SK-N-SH (cell line): ENCODE measurements at regions not wholly inside any gene's neighbourhood (a gene's known extent, or its start where the extent isn't known, plus 50 kb on each side); places are given as distances from the start of the nearest gene placed in this dataset.

Experiments
- CTCF ChIA-PET: fragments of 300-600, 350-600 bp; formaldehyde crosslinking; extraction: SDS; loops from one replicate; lab custom pipeline; 2021; lab: Yijun Ruan, JAX
- POLR2A ChIA-PET: fragments of 350-600 bp; sonication (Branson Sonifier 250); formaldehyde crosslinking; extraction: SDS; loops from one replicate; lab custom pipeline; 2020; ENCODE audit warnings: antibody characterized with exemption, inconsistent platforms; lab: Yijun Ruan, JAX
- DNase-seq: peaks from one replicate; pipeline ENCODE4 v3.0.0; 2012
- H2AFZ ChIP-seq: fragments of 200-600 bp; sonication (generic); 2 replicates; pipeline ENCODE4 v1.8.1; 2016; ENCODE audit warnings: antibody characterized with exemption, mild to moderate bottlenecking, low read depth
- H3F3A ChIP-seq: fragments of 200-600 bp; sonication (generic); replicated peaks from 2 replicates; pipeline ENCODE3; 2016; ENCODE audit warnings: antibody characterized with exemption, mild to moderate bottlenecking; ENCODE audit not compliant: insufficient read depth
- H3K27ac ChIP-seq, 2 experiments: fragments of 200-500 bp in 1 of 2; fragments of 200-600 bp in 1 of 2; sonication (Bioruptor generic) in 1 of 2; sonication (generic), shearing (Covaris generic) in 1 of 2; 2 replicates each; pipeline versions ENCODE4 v1.5.1 to v1.6.1; 2014 to 2016; ENCODE audit warnings: low read depth in 2 of 2, inconsistent platforms in 1 of 2, low read length in 1 of 2, mild to moderate bottlenecking in 1 of 2, mixed read lengths in 1 of 2
- H3K27me3 ChIP-seq: fragments of 200-600 bp; sonication (generic), shearing (Covaris generic); 2 replicates; pipeline ENCODE4 v1.6.1; 2016; ENCODE audit warnings: mixed run types; ENCODE audit not compliant: insufficient read depth
- H3K36me3 ChIP-seq, 2 experiments: fragments of 200-500 bp in 1 of 2; fragments of 200-600 bp in 1 of 2; sonication (Bioruptor generic) in 1 of 2; sonication (generic) in 1 of 2; replicated peaks in 1 of 2; 2 replicates each; pipeline versions ENCODE3 to v1.5.1; 2014 to 2016; ENCODE audit warnings: low read length in 1 of 2, mild to moderate bottlenecking in 1 of 2; ENCODE audit not compliant: insufficient read depth in 2 of 2, control insufficient read depth in 1 of 2
- H3K4me1 ChIP-seq, 2 experiments: fragments of 200-500 bp in 1 of 2; fragments of 200-600 bp in 1 of 2; sonication (Bioruptor generic) in 1 of 2; sonication (generic), shearing (Covaris generic) in 1 of 2; 2 replicates each; pipeline versions ENCODE4 v1.5.1 to v1.6.1; 2014 to 2016; ENCODE audit warnings: low read depth in 1 of 2, low read length in 1 of 2, mixed run types in 1 of 2; ENCODE audit not compliant: insufficient read depth in 2 of 2, control insufficient read depth in 1 of 2
- H3K4me2 ChIP-seq: fragments of 200-600 bp; sonication (generic), shearing (Covaris generic); 2 replicates; pipeline ENCODE4 v1.6.1; 2017; ENCODE audit warnings: mixed run types
- H3K4me3 ChIP-seq, 2 experiments: fragments of 200-500 bp in 1 of 2; fragments of 200-600 bp in 1 of 2; sonication (Bioruptor generic) in 1 of 2; sonication (generic), shearing (Covaris generic) in 1 of 2; 2 replicates each; pipeline versions ENCODE4 v1.5.1 to v1.8.1; 2014 to 2016; ENCODE audit warnings: low read depth in 2 of 2, inconsistent platforms in 1 of 2, low read length in 1 of 2, mild to moderate bottlenecking in 1 of 2, mixed read lengths in 1 of 2, moderate library complexity in 1 of 2
- H3K79me2 ChIP-seq: fragments of 200-600 bp; sonication (generic); 2 replicates; pipeline ENCODE4 v1.8.1; 2017; ENCODE audit warnings: mild to moderate bottlenecking; ENCODE audit not compliant: insufficient read depth
- H3K9ac ChIP-seq: fragments of 200-600 bp; sonication (generic); 2 replicates; pipeline ENCODE4 v1.6.1; 2017; ENCODE audit warnings: mixed run types
- H3K9me2 ChIP-seq: fragments of 200-600 bp; sonication (generic); 2 replicates; pipeline ENCODE4 v1.6.1; 2017; ENCODE audit warnings: mixed run types
- H3K9me3 ChIP-seq: fragments of 200-600 bp; sonication (generic); 2 replicates; pipeline ENCODE4 v1.6.1; 2017; ENCODE audit warnings: mixed run types, mild to moderate bottlenecking, moderate library complexity
- H4K20me1 ChIP-seq: fragments of 200-600 bp; sonication (generic); 2 replicates; pipeline ENCODE4 v1.6.1; 2017; ENCODE audit warnings: mild to moderate bottlenecking, mixed run types; ENCODE audit not compliant: insufficient read depth
- CHD2 ChIP-seq: fragments of 150-350 bp; IDR thresholded peaks from 2 replicates; pipeline ENCODE4 v1.6.1; 2018; ENCODE audit warnings: low read length; ENCODE audit not compliant: partially characterized antibody
- ELF1 ChIP-seq: IDR thresholded peaks from 2 replicates; pipeline ENCODE4 v1.4.0; 2012
- EP300 ChIP-seq, 2 experiments: IDR thresholded peaks; 2 replicates each; pipeline versions ENCODE4 v1.4.0 to v1.6.1; 2012; ENCODE audit warnings: borderline replicate concordance in 1 of 2, low read depth in 1 of 2, low read length in 1 of 2
- EZH2phosphoT487 ChIP-seq: fragments of 200-600 bp; sonication (generic); IDR thresholded peaks from 2 replicates; pipeline ENCODE4 v1.6.1; 2017; ENCODE audit warnings: low read depth, mixed run types, mild to moderate bottlenecking, antibody characterized with exemption, moderate library complexity, borderline replicate concordance
- FOSL2 ChIP-seq: IDR thresholded peaks from 2 replicates; pipeline ENCODE4 v1.4.0; 2012; ENCODE audit warnings: low read depth, mild to moderate bottlenecking, moderate library complexity, borderline replicate concordance
- FOXJ3 ChIP-seq: sonication (generic); formaldehyde crosslinking; IDR thresholded peaks from 2 replicates; pipeline ENCODE4 v1.5.1; 2020; ENCODE audit warnings: mild to moderate bottlenecking, missing genetic modification reagents
- FOXM1 ChIP-seq: IDR thresholded peaks from 2 replicates; pipeline ENCODE4 v1.4.0; 2012; ENCODE audit warnings: low read depth, mild to moderate bottlenecking
- GABPA ChIP-seq: IDR thresholded peaks from 2 replicates; pipeline ENCODE4 v1.4.0; 2012; ENCODE audit warnings: low read depth, mild to moderate bottlenecking
- GATA2 ChIP-seq: sonication (generic); formaldehyde crosslinking; IDR thresholded peaks from 2 replicates; pipeline ENCODE4 v1.5.0; 2020; ENCODE audit warnings: mild to moderate bottlenecking, missing genetic modification reagents
- JUND ChIP-seq: IDR thresholded peaks from 2 replicates; pipeline ENCODE4 v1.4.0; 2012
- MEF2A ChIP-seq: IDR thresholded peaks from 2 replicates; pipeline ENCODE4 v1.4.0; 2012; ENCODE audit warnings: low read depth, borderline replicate concordance
- NFIC ChIP-seq: IDR thresholded peaks from 2 replicates; pipeline ENCODE4 v1.4.0; 2012; ENCODE audit warnings: borderline replicate concordance
- NRF1 ChIP-seq: IDR thresholded peaks from 2 replicates; pipeline ENCODE4 v1.6.1; 2012; ENCODE audit warnings: low read depth, mild to moderate bottlenecking, low read length
- PBX3 ChIP-seq: IDR thresholded peaks from 2 replicates; pipeline ENCODE4; 2012
- POLR2AphosphoS5 ChIP-seq: IDR thresholded peaks from 2 replicates; pipeline ENCODE4 v1.6.1; 2012; ENCODE audit warnings: low read depth, low read length
- RCOR1 ChIP-seq: fragments of 150-350 bp; IDR thresholded peaks from 2 replicates; pipeline ENCODE4 v1.6.1; 2017; ENCODE audit warnings: antibody characterized with exemption, low read length
- RFX5 ChIP-seq: IDR thresholded peaks from 2 replicates; pipeline ENCODE4 v1.6.1; 2012; ENCODE audit warnings: mild to moderate bottlenecking, improper control_type of control experiment, low read length
- SMC3 ChIP-seq: IDR thresholded peaks from 2 replicates; pipeline ENCODE4 v1.6.1; 2012; ENCODE audit warnings: low read depth, low read length, improper control_type of control experiment
- TEAD4 ChIP-seq: IDR thresholded peaks from 2 replicates; pipeline ENCODE4 v1.4.0; 2012; ENCODE audit warnings: mild to moderate bottlenecking, borderline replicate concordance; ENCODE audit not compliant: insufficient read depth
- USF2 ChIP-seq: fragments of 150-350 bp; IDR thresholded peaks from 2 replicates; pipeline ENCODE4 v1.6.1; 2017; ENCODE audit warnings: antibody characterized with exemption, low read length, low read depth, borderline replicate concordance
- YY1 ChIP-seq: IDR thresholded peaks from 2 replicates; pipeline ENCODE4 v1.4.0; 2012; ENCODE audit warnings: low read depth, mild to moderate bottlenecking
- ZBTB33 ChIP-seq: IDR thresholded peaks from 2 replicates; pipeline ENCODE4 v1.4.0; 2012; ENCODE audit warnings: low read depth, borderline replicate concordance
- WGBS: methylation state at CpG from one replicate; pipeline ENCODE4 v1.1.6; 2017; ENCODE audit warnings: low lambda C conversion rate; 5-methylcytosine and 5-hydroxymethylcytosine counted together
- TF ChIP-seq, protein P1 (sequence below): IDR thresholded peaks from 2 replicates; pipeline ENCODE4 v1.4.0; 2012; ENCODE audit warnings: low read depth, borderline replicate concordance

DNA sequence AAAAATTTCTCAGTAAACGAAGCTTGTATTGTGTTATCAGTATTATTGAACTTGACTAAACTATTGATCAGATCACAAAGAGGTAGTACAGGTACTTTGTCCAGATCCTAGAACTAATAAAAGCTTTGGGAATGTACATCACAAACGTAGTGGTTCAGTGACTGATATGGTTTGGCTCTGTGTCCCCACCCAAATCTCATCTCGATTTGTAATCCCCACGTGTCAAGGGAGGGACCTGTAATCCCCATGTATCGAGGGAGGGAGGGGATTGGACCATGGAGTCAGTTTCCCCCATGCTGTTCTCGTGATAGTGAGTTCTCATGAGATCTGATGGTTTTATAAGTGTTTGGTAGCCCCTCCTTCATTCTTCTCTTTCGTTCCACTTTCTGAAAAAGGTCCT, 100.9 kb downstream of the ARRDC3 start:
- H3K4me3 ChIP-seq: no peak overlapping the region
- no peak for TF ChIP-seq CHD2
- no peak for TF ChIP-seq EZH2phosphoT487
- no peak for TF ChIP-seq USF2
- TF ChIP-seq RCOR1: no peak
- TF ChIP-seq GABPA: no peak
- TF ChIP-seq NFIC: no peak
- TF ChIP-seq ZBTB33: no peak
- no peak for TF ChIP-seq FOXJ3 (CRISPR knock-in tag)
- TF ChIP-seq SMC3: no peak
- no peak for TF ChIP-seq GATA2 (CRISPR knock-in tag)
- no peaks in the 10 kb centered on the region for H4K20me1 ChIP-seq
- H3K79me2 ChIP-seq: no peaks in the 10 kb centered on the region
- no peak overlapping the region for H3K4me2 ChIP-seq
- no peaks in the 10 kb centered on the region for H3K9me2 ChIP-seq
- H3K4me1 ChIP-seq: peaks cover 10 to 24% of the 10 kb centered on the region in 2 experiments
- ChIA-PET CTCF (no interaction called here), POLR2A (no interaction called here)
- no peaks in the 10 kb centered on the region for H3K36me3 ChIP-seq
- 94% methylated on average over 7 of the region's 7 CpGs for WGBS
- no peaks in the 10 kb centered on the region for H3K9me3 ChIP-seq
- H2AFZ ChIP-seq: no peak overlapping the region
- H3F3A ChIP-seq: peaks cover 24% of the 10 kb centered on the region
- DNase-seq: no peak
- H3K27ac ChIP-seq: peak overlapping the region in 1 of 2 experiments; percentile 98; a peak in 1 of 4 replicates
- H3K27me3 ChIP-seq: no peaks in the 10 kb centered on the region
- H3K9ac ChIP-seq: no peak overlapping the region

- ChIA-PET POLR2A (interaction anchor here (0.9 to 2.6 kb wide), 4 partner anchors 72 to 103 kb away, joined by 3 to 19 read pairs (median 18); partner anchors contain the start of gene ARRDC3), CTCF (interaction anchor here (0.7 to 3.2 kb wide), 3 partner anchors 61 to 404 kb away, joined by 3 to 19 read pairs (median 5); partner anchors contain the start of gene ARRDC3)
- Histone ChIP-seq H3K27me3 (no peaks in the 10 kb centered on the region), H3K9ac (peak overlapping the region; percentile 86), H3F3A (peaks cover 24% of the 10 kb centered on the region), H4K20me1 (no peaks in the 10 kb centered on the region), H3K9me2 (no peaks in the 10 kb centered on the region), H3K4me3 (no peak overlapping the region)
- WGBS: 67% methylated on average over 5 of the region's 5 CpGs
- no peak for DNase-seq
- TF ChIP-seq USF2 (no peak), ELF1 (no peak), FOXM1 (no peak), JUND (no peak), PBX3 (no peak), RCOR1 (no peak), YY1 (no peak), POLR2AphosphoS5 (no peak), MEF2A (no peak), CHD2 (no peak), RFX5 (no peak), EP300 (IDR thresholded peaks at IDR 0.05; ENCODE audit: borderline replicate concordance in 1 of 2, low read depth in 1 of 2, low read length in 1 of 2) (no peak), GABPA (no peak), TEAD4 (no peak), NFIC (no peak), FOSL2 (no peak), NRF1 (no peak)
- TF ChIP-seq, protein P1, sequence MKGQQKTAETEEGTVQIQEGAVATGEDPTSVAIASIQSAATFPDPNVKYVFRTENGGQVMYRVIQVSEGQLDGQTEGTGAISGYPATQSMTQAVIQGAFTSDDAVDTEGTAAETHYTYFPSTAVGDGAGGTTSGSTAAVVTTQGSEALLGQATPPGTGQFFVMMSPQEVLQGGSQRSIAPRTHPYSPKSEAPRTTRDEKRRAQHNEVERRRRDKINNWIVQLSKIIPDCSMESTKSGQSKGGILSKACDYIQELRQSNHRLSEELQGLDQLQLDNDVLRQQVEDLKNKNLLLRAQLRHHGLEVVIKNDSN: no peak
- TF ChIP-seq, all 33 proteins: peak for 0
- peak overlapping the region; percentile 94 to 98 for H3K27ac ChIP-seq
- peak overlapping the region; percentile 56; the same call in 1 of the 2 replicates for H2AFZ ChIP-seq
- H3K79me2 ChIP-seq: no peaks in the 10 kb centered on the region
- H3K4me2 ChIP-seq: peak overlapping the region; percentile 78
- H3K9me3 ChIP-seq: no peaks in the 10 kb centered on the region
- peaks cover 10 to 24% of the 10 kb centered on the region in 2 experiments for H3K4me1 ChIP-seq
- H3K36me3 ChIP-seq: no peaks in the 10 kb centered on the region
Measured at GRCh38 chr5:91281401-91281800, 101.7 kb downstream of the ARRDC3 start.
